Keratinocyte (primary cell): ENCODE measurements at regions not wholly inside any gene's neighbourhood (a gene's known extent, or its start where the extent isn't known, plus 50 kb on each side); places are given as distances from the start of the nearest gene placed in this dataset.

Experiments used
- EZH2 ChIP-seq: IDR thresholded peaks from one replicate; pipeline ENCODE4 v1.6.1; 2012; ENCODE audit warnings: inconsistent platforms, mild to moderate bottlenecking, low read length, moderate library complexity
- TF ChIP-seq, protein P1 (sequence below), 3 experiments: IDR thresholded peaks in 1 of 3; conservative IDR thresholded peaks in 1 of 3; optimal IDR thresholded peaks in 1 of 3; 2 replicates in 2 of 3; 3 replicates in 1 of 3; pipeline versions ENCODE3 to v1.5.1; 2011; ENCODE audit warnings: low read length in 3 of 3, mild to moderate bottlenecking in 3 of 3, moderate library complexity in 2 of 3, control low read depth in 1 of 3, inconsistent platforms in 1 of 3; ENCODE audit not compliant: insufficient read depth in 2 of 3; ENCODE audit errors: extremely low read depth in 1 of 3

- TF ChIP-seq, protein P1, sequence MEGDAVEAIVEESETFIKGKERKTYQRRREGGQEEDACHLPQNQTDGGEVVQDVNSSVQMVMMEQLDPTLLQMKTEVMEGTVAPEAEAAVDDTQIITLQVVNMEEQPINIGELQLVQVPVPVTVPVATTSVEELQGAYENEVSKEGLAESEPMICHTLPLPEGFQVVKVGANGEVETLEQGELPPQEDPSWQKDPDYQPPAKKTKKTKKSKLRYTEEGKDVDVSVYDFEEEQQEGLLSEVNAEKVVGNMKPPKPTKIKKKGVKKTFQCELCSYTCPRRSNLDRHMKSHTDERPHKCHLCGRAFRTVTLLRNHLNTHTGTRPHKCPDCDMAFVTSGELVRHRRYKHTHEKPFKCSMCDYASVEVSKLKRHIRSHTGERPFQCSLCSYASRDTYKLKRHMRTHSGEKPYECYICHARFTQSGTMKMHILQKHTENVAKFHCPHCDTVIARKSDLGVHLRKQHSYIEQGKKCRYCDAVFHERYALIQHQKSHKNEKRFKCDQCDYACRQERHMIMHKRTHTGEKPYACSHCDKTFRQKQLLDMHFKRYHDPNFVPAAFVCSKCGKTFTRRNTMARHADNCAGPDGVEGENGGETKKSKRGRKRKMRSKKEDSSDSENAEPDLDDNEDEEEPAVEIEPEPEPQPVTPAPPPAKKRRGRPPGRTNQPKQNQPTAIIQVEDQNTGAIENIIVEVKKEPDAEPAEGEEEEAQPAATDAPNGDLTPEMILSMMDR (optimal IDR thresholded peaks at IDR 0.05 in 1 of 3, IDR thresholded peaks at IDR 0.05 in 1 of 3, conservative IDR thresholded peaks at IDR 0.05 in 1 of 3; ENCODE audit: extremely low read depth in 1 of 3, insufficient read depth in 2 of 3, low read length in 3 of 3), result no peak
- TF ChIP-seq EZH2, result no peak
Measured at GRCh38 chr2:120445449-120446143, 99.7 kb downstream of the INHBB start.
